HG03108 (cell line): ENCODE measurements at regions not wholly inside any gene's neighbourhood (a gene's known extent, or its start where the extent isn't known, plus 50 kb on each side); places are given as distances from the start of the nearest gene placed in this dataset.
"Not testable (repeated sequence)": the region's sequence is repeated elsewhere in the genome, so short reads cannot be mapped to it uniquely, and the experiment has no call there.

Experiments
- ATAC-seq: cut with Tn5 transposase; IDR thresholded peaks from one replicate; pipeline ENCODE4 v1.9.1; 2021; ENCODE audit warnings: moderate library complexity; ENCODE audit not compliant: unreplicated experiment

GRCh38 chr6:130494729-130495128 lies 128.9 kb downstream of the TMEM200A start:
- ATAC-seq = no peak

- ATAC-seq = no peak
These were observed 134.9 kb downstream of the TMEM200A start for GRCh38 chr6:130500693-130501092.

GRCh38 chr6:130503146-130503545 lies 137.3 kb downstream of the TMEM200A start:
- no peak for ATAC-seq

GRCh38 chr6:130505808-130506598 lies 140.2 kb downstream of the TMEM200A start:
- no peak for ATAC-seq

- not testable (repeated sequence) for ATAC-seq
These were observed 141.3 kb downstream of the TMEM200A start for GRCh38 chr6:130507005-130507665.

GRCh38 chr6:130507666-130508028 lies 141.8 kb downstream of the TMEM200A start:
- ATAC-seq = no peak

GRCh38 chr6:130513770-130514169 lies 148.0 kb downstream of the TMEM200A start:
- ATAC-seq = peak; percentile 63

- no peak for ATAC-seq
These were observed 148.9 kb downstream of the TMEM200A start for GRCh38 chr6:130514712-130515111.

- no peak for ATAC-seq
These were observed 149.5 kb downstream of the TMEM200A start for GRCh38 chr6:130515306-130515705.

GRCh38 chr6:130516604-130517003 lies 150.8 kb downstream of the TMEM200A start:
- ATAC-seq = no peak

- peak; percentile 65 for ATAC-seq
These were observed 151.7 kb downstream of the TMEM200A start for GRCh38 chr6:130517444-130517931.

- no peak for ATAC-seq
These were observed 152.8 kb downstream of the TMEM200A start for GRCh38 chr6:130518588-130518987.

GRCh38 chr6:130520221-130520620 lies 154.4 kb downstream of the TMEM200A start:
- ATAC-seq = no peak

- no peak for ATAC-seq
These were observed 155.0 kb downstream of the TMEM200A start for GRCh38 chr6:130520801-130521200.

- no peak for ATAC-seq
These were observed 158.7 kb downstream of the TMEM200A start for GRCh38 chr6:130524552-130524951.

GRCh38 chr6:130525408-130525807 lies 159.6 kb downstream of the TMEM200A start:
- ATAC-seq = peak; percentile 46

- ATAC-seq = no peak
These were observed 160.6 kb downstream of the TMEM200A start for GRCh38 chr6:130526466-130526865.

- no peak for ATAC-seq
These were observed 161.4 kb downstream of the TMEM200A start for GRCh38 chr6:130527173-130527572.

- no peak for ATAC-seq
These were observed 163.8 kb downstream of the TMEM200A start for GRCh38 chr6:130529569-130530149.

GRCh38 chr6:130534627-130535026 lies 168.8 kb downstream of the TMEM200A start:
- no peak for ATAC-seq

- ATAC-seq = no peak
These were observed 169.4 kb downstream of the TMEM200A start for GRCh38 chr6:130535242-130535641.

- ATAC-seq = no peak
These were observed 171.6 kb downstream of the TMEM200A start for GRCh38 chr6:130537447-130537846.
